ENCODE measurements at regions not wholly inside any gene's neighbourhood (a gene's known extent, or its start where the extent isn't known, plus 50 kb on each side); places are given as distances from the start of the nearest gene placed in this dataset.

DNA sequence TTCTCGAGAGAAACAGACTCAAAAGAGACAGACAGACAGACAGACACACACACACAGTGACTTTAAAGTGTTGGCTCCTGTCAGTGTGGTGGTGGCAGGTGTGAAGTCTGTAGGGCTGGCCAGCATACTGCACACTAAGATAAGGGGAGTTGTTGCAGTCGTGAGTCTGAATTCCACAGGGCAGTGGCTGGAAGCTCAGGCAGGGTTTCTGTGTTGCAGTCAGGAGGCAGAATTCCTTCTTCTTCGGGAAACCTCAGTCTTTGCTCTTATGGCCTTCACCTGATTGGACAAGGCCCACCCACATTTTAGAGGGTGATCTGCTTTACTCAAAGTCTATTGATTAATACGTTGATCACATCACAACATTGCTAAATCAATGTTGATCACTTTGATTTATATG, 478.4 kb upstream of the HS6ST1 start:
- no peak for TF ChIP-seq ZBTB33 (IDR thresholded peaks at IDR 0.05)
- TF ChIP-seq FOXA1 (IDR thresholded peaks at IDR 0.05): no peak
- no peak for TF ChIP-seq EGR1 (IDR thresholded peaks at IDR 0.05; ENCODE audit: low read depth in 2 of 2)
- no peaks in the 10 kb centered on the region for H3K9me3 ChIP-seq (ENCODE audit: control insufficient read depth in 4 of 4, low read length in 3 of 4)
- no peak for DNase-seq (ENCODE audit: low spot score)
- H3K4me1 ChIP-seq (ENCODE audit: control insufficient read depth in 4 of 4, insufficient read depth in 4 of 4, low read length in 3 of 4): no peaks in the 10 kb centered on the region
- H3K36me3 ChIP-seq (ENCODE audit: control insufficient read depth in 4 of 4, insufficient read depth in 3 of 4, low read depth in 1 of 4, low read length in 3 of 4): no peaks in the 10 kb centered on the region
- no peak overlapping the region for H3K9ac ChIP-seq (ENCODE audit: low read depth in 1 of 2, low read length in 2 of 2)
- H3K4me3 ChIP-seq (ENCODE audit: low read depth in 1 of 3, low read length in 3 of 3): no peak overlapping the region
- WGBS: 57% methylated on average over 4 of the region's 4 CpGs
- H3K27ac ChIP-seq (ENCODE audit: low read depth in 1 of 2, low read length in 2 of 2): no peak overlapping the region
- H3K27me3 ChIP-seq (ENCODE audit: control insufficient read depth in 4 of 4, insufficient read depth in 4 of 4, low read length in 3 of 4): no peaks in the 10 kb centered on the region

- Histone ChIP-seq H3K9me3 (ENCODE audit: control insufficient read depth in 4 of 4, low read length in 3 of 4) (no peaks in the 10 kb centered on the region), H3K27me3 (ENCODE audit: control insufficient read depth in 4 of 4, insufficient read depth in 4 of 4, low read length in 3 of 4) (no peaks in the 10 kb centered on the region), H3K9ac (ENCODE audit: low read depth in 1 of 2, low read length in 2 of 2) (no peak overlapping the region), H3K36me3 (ENCODE audit: control insufficient read depth in 4 of 4, insufficient read depth in 3 of 4, low read depth in 1 of 4, low read length in 3 of 4) (no peaks in the 10 kb centered on the region), H3K27ac (ENCODE audit: low read depth in 1 of 2, low read length in 2 of 2) (no peak overlapping the region), H3K4me1 (ENCODE audit: control insufficient read depth in 4 of 4, insufficient read depth in 4 of 4, low read length in 3 of 4) (no peaks in the 10 kb centered on the region), H3K4me3 (ENCODE audit: low read depth in 1 of 3, low read length in 3 of 3) (no peak overlapping the region)
- no peak for TF ChIP-seq RXRA (IDR thresholded peaks at IDR 0.05)
- no peak for TF ChIP-seq GABPA (IDR thresholded peaks at IDR 0.05 in 1 of 2, conservative IDR thresholded peaks at IDR 0.05 in 1 of 2)
- no peak for TF ChIP-seq FOXA1 (IDR thresholded peaks at IDR 0.05)
- no peak for TF ChIP-seq RAD21 (IDR thresholded peaks at IDR 0.05)
- no peak for TF ChIP-seq TAF1 (conservative IDR thresholded peaks at IDR 0.05)
- TF ChIP-seq ZBTB33 (IDR thresholded peaks at IDR 0.05): no peak
- TF ChIP-seq NR2F2 (IDR thresholded peaks at IDR 0.05): no peak
- TF ChIP-seq, protein P1, sequence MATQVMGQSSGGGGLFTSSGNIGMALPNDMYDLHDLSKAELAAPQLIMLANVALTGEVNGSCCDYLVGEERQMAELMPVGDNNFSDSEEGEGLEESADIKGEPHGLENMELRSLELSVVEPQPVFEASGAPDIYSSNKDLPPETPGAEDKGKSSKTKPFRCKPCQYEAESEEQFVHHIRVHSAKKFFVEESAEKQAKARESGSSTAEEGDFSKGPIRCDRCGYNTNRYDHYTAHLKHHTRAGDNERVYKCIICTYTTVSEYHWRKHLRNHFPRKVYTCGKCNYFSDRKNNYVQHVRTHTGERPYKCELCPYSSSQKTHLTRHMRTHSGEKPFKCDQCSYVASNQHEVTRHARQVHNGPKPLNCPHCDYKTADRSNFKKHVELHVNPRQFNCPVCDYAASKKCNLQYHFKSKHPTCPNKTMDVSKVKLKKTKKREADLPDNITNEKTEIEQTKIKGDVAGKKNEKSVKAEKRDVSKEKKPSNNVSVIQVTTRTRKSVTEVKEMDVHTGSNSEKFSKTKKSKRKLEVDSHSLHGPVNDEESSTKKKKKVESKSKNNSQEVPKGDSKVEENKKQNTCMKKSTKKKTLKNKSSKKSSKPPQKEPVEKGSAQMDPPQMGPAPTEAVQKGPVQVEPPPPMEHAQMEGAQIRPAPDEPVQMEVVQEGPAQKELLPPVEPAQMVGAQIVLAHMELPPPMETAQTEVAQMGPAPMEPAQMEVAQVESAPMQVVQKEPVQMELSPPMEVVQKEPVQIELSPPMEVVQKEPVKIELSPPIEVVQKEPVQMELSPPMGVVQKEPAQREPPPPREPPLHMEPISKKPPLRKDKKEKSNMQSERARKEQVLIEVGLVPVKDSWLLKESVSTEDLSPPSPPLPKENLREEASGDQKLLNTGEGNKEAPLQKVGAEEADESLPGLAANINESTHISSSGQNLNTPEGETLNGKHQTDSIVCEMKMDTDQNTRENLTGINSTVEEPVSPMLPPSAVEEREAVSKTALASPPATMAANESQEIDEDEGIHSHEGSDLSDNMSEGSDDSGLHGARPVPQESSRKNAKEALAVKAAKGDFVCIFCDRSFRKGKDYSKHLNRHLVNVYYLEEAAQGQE (IDR thresholded peaks at IDR 0.05): no peak
- no peak for TF ChIP-seq EGR1 (IDR thresholded peaks at IDR 0.05; ENCODE audit: low read depth in 2 of 2)
- WGBS: 83% methylated on average over 7 of the region's 7 CpGs
- no peak for DNase-seq (ENCODE audit: low spot score)
Measured at GRCh38 chr2:128797533-128797932, 478.9 kb upstream of the HS6ST1 start.

DNA sequence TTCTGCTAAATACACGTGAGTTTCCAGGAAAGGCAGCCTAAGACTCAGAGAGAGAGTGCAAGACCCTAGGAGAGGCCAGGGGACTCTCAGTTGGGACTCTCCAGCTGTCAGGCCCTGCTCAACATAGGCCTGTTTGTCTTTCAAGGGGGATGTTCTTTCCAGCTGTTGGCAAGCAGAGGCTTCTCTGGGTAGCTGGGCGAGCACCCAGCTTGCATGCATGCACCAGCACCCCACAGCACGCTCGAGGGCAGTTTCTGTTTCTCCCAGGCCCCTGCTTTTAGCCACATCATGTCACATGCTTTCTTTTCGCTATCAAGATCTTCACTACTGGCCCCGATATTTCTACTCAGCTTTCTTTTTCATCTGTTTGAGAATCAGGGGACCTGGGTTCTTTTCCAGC, 479.3 kb upstream of the HS6ST1 start:
- Histone ChIP-seq H3K9me3 (ENCODE audit: control insufficient read depth in 4 of 4, low read length in 3 of 4) (no peaks in the 10 kb centered on the region), H3K9ac (ENCODE audit: low read depth in 1 of 2, low read length in 2 of 2) (no peak overlapping the region), H3K27me3 (ENCODE audit: control insufficient read depth in 4 of 4, insufficient read depth in 4 of 4, low read length in 3 of 4) (no peaks in the 10 kb centered on the region), H3K27ac (ENCODE audit: low read depth in 1 of 2, low read length in 2 of 2) (no peak overlapping the region), H3K4me3 (ENCODE audit: low read depth in 1 of 3, low read length in 3 of 3) (no peak overlapping the region), H3K4me1 (ENCODE audit: control insufficient read depth in 4 of 4, insufficient read depth in 4 of 4, low read length in 3 of 4) (no peaks in the 10 kb centered on the region), H3K36me3 (ENCODE audit: control insufficient read depth in 4 of 4, insufficient read depth in 3 of 4, low read depth in 1 of 4, low read length in 3 of 4) (no peaks in the 10 kb centered on the region)
- 67% methylated on average over 6 of the region's 6 CpGs for WGBS
- no peak for DNase-seq (ENCODE audit: low spot score)
- no peak for TF ChIP-seq TAF1 (conservative IDR thresholded peaks at IDR 0.05)
- no peak for TF ChIP-seq ATF3 (IDR thresholded peaks at IDR 0.05)
- TF ChIP-seq EGR1 (IDR thresholded peaks at IDR 0.05; ENCODE audit: low read depth in 2 of 2): no peak
- no peak for TF ChIP-seq GABPA (IDR thresholded peaks at IDR 0.05 in 1 of 2, conservative IDR thresholded peaks at IDR 0.05 in 1 of 2)
- no peak for TF ChIP-seq JUND (IDR thresholded peaks at IDR 0.05)
- no peak for TF ChIP-seq RXRA (IDR thresholded peaks at IDR 0.05)
- TF ChIP-seq, protein P1 (IDR thresholded peaks at IDR 0.05): no peak
- TF ChIP-seq HNF4G (IDR thresholded peaks at IDR 0.05): no peak
- no peak for TF ChIP-seq YY1 (IDR thresholded peaks at IDR 0.05)
- TF ChIP-seq HNF4A (conservative IDR thresholded peaks at IDR 0.05): no peak

Measured in liver (tissue), 7 donors.